ENCODE measurements at regions not wholly inside any gene's neighbourhood (a gene's known extent, or its start where the extent isn't known, plus 50 kb on each side); places are given as distances from the start of the nearest gene placed in this dataset.

- TF ChIP-seq, protein P1, sequence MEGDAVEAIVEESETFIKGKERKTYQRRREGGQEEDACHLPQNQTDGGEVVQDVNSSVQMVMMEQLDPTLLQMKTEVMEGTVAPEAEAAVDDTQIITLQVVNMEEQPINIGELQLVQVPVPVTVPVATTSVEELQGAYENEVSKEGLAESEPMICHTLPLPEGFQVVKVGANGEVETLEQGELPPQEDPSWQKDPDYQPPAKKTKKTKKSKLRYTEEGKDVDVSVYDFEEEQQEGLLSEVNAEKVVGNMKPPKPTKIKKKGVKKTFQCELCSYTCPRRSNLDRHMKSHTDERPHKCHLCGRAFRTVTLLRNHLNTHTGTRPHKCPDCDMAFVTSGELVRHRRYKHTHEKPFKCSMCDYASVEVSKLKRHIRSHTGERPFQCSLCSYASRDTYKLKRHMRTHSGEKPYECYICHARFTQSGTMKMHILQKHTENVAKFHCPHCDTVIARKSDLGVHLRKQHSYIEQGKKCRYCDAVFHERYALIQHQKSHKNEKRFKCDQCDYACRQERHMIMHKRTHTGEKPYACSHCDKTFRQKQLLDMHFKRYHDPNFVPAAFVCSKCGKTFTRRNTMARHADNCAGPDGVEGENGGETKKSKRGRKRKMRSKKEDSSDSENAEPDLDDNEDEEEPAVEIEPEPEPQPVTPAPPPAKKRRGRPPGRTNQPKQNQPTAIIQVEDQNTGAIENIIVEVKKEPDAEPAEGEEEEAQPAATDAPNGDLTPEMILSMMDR (optimal IDR thresholded peaks at IDR 0.05 in 1 of 3, IDR thresholded peaks at IDR 0.05 in 1 of 3, conservative IDR thresholded peaks at IDR 0.05 in 1 of 3; ENCODE audit: extremely low read depth in 1 of 3, insufficient read depth in 2 of 3, low read length in 3 of 3): no peak
- no peak for TF ChIP-seq EZH2 (IDR thresholded peaks at IDR 0.05; ENCODE audit: low read length)
Measured at GRCh38 chr6:159353193-159353592, 184.0 kb downstream of the FNDC1 start.

Data from keratinocyte (primary cell).